PC-9 (cell line): ENCODE measurements at regions not wholly inside any gene's neighbourhood (a gene's known extent, or its start where the extent isn't known, plus 50 kb on each side); places are given as distances from the start of the nearest gene placed in this dataset.

Experiments used
- BruUV-seq: library from RNA; stranded (reverse); fragments of 400-500 nt; replicated peaks from 2 replicates; lab custom pipeline; 2021; lab: Mats Ljungman, UMichigan
- CTCF ChIA-PET: fragments of 300-600 bp; sonication (Branson Sonifier 250); formaldehyde crosslinking; loops from one replicate; lab custom pipeline; 2022; ENCODE audit warnings: antibody characterized with exemption; lab: Charles Lee
- POLR2A ChIA-PET: fragments of 300-600 bp; sonication (Branson Sonifier 250); formaldehyde crosslinking; loops from one replicate; lab custom pipeline; 2022; ENCODE audit warnings: antibody characterized with exemption; ENCODE audit not compliant: unreplicated experiment; lab: Charles Lee
- DNase-seq, 2 experiments: peaks; one replicate each; pipeline versions ENCODE4 v3.0.0 to v3.0.0-alpha.2; 2015 to 2022; ENCODE audit warnings: mixed read lengths in 1 of 2
- H2AFZ ChIP-seq: fragments of 200-600 bp; sonication (generic); 2 replicates; pipeline ENCODE4 v1.8.1; 2017; ENCODE audit warnings: antibody characterized with exemption
- H3F3A ChIP-seq: fragments of 200-600 bp; sonication (generic); 2 replicates; pipeline ENCODE4 v1.8.1; 2017; ENCODE audit warnings: antibody characterized with exemption, mild to moderate bottlenecking, low read depth; ENCODE audit not compliant: insufficient read depth
- H3K27ac ChIP-seq: fragments of 200-600 bp; sonication (generic); 2 replicates; pipeline ENCODE4 v1.6.1; 2016; ENCODE audit warnings: mixed run types
- H3K27me3 ChIP-seq: fragments of 200-600 bp; sonication (generic); 2 replicates; pipeline ENCODE4 v1.6.1; 2016; ENCODE audit warnings: low read depth, mixed run types; ENCODE audit not compliant: insufficient read depth
- H3K36me3 ChIP-seq: fragments of 200-600 bp; sonication (generic); 2 replicates; pipeline ENCODE4 v1.6.1; 2016; ENCODE audit warnings: low read depth, mixed run types
- H3K4me1 ChIP-seq: fragments of 200-600 bp; sonication (generic); replicated peaks from 2 replicates; pipeline ENCODE4 v1.6.1; 2016; ENCODE audit warnings: mixed run types; ENCODE audit not compliant: insufficient read depth
- H3K4me2 ChIP-seq: fragments of 200-600 bp; sonication (generic); 2 replicates; pipeline ENCODE4 v1.6.1; 2017; ENCODE audit warnings: mixed run types
- H3K4me3 ChIP-seq: fragments of 200-600 bp; sonication (generic); 2 replicates; pipeline ENCODE4 v1.6.1; 2016; ENCODE audit warnings: mixed run types
- H3K79me2 ChIP-seq: fragments of 200-600 bp; sonication (generic); 2 replicates; pipeline ENCODE4 v1.6.1; 2017; ENCODE audit warnings: low read depth, mixed run types
- H3K9me2 ChIP-seq: fragments of 200-600 bp; sonication (generic); 2 replicates; pipeline ENCODE4 v1.8.1; 2017; ENCODE audit warnings: mild to moderate bottlenecking; ENCODE audit not compliant: insufficient read depth
- H3K9me3 ChIP-seq: fragments of 200-600 bp; sonication (generic); 2 replicates; pipeline ENCODE4 v1.8.1; 2016; ENCODE audit warnings: low read depth; ENCODE audit not compliant: insufficient read depth
- H4K20me1 ChIP-seq: fragments of 200-600 bp; sonication (generic); 2 replicates; pipeline ENCODE4 v1.8.1; 2017; ENCODE audit not compliant: insufficient read depth
- EZH2 ChIP-seq: fragments of 200-600 bp; sonication (generic); IDR thresholded peaks from 2 replicates; pipeline ENCODE4 v1.8.0; 2017; ENCODE audit warnings: antibody characterized with exemption, low read depth
- intact Hi-C: fragments of 100-400 bp; cut with micrococcal nuclease; formaldehyde crosslinking; loops from one replicate; pipeline ENCODE4 v1.10.0; 2022; ENCODE audit not compliant: unreplicated experiment
- TF ChIP-seq, protein P1 (sequence below): fragments of 200-600 bp; sonication (generic); conservative IDR thresholded peaks from 2 replicates; pipeline ENCODE4 v1.6.1; 2017; ENCODE audit warnings: mixed run types, antibody characterized with exemption, mild to moderate bottlenecking, moderate library complexity

- POLR2A ChIA-PET = no interaction called here
- CTCF ChIA-PET = no interaction called here
Measured at GRCh38 chr3:61331929-61332552, 80.8 kb upstream of the FHIT start.

GRCh38 chr3:61333192-61333961, 82.1 kb upstream of the FHIT start:
- CTCF ChIA-PET = interaction anchor here (0.7 kb wide), 1 partner anchor 195 kb away, joined by 6 read pairs; no protein-coding TSS in a partner anchor
- Histone ChIP-seq H3K4me3 (no peak overlapping the region), H3K9me3 (no peaks in the 10 kb centered on the region), H2AFZ (no peak overlapping the region), H3F3A (no peaks in the 10 kb centered on the region), H3K27ac (no peak overlapping the region), H3K79me2 (no peaks in the 10 kb centered on the region), H4K20me1 (no peaks in the 10 kb centered on the region), H3K9me2 (no peaks in the 10 kb centered on the region), H3K36me3 (no peaks in the 10 kb centered on the region), H3K4me1 (no peaks in the 10 kb centered on the region), H3K4me2 (no peak overlapping the region), H3K27me3 (no peaks in the 10 kb centered on the region)
- POLR2A ChIA-PET = no interaction called here
- intact Hi-C loops = no loop called here
- TF ChIP-seq, protein P1, sequence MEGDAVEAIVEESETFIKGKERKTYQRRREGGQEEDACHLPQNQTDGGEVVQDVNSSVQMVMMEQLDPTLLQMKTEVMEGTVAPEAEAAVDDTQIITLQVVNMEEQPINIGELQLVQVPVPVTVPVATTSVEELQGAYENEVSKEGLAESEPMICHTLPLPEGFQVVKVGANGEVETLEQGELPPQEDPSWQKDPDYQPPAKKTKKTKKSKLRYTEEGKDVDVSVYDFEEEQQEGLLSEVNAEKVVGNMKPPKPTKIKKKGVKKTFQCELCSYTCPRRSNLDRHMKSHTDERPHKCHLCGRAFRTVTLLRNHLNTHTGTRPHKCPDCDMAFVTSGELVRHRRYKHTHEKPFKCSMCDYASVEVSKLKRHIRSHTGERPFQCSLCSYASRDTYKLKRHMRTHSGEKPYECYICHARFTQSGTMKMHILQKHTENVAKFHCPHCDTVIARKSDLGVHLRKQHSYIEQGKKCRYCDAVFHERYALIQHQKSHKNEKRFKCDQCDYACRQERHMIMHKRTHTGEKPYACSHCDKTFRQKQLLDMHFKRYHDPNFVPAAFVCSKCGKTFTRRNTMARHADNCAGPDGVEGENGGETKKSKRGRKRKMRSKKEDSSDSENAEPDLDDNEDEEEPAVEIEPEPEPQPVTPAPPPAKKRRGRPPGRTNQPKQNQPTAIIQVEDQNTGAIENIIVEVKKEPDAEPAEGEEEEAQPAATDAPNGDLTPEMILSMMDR = no peak
- TF ChIP-seq EZH2 = no peak
- DNase-seq = no peak
- no TSS peak for BruUV-seq

More at GRCh38 chr3:61331929-61332552, 80.8 kb upstream of the FHIT start:
- H3K4me1 ChIP-seq = no peaks in the 10 kb centered on the region
- H3K27me3 ChIP-seq = no peaks in the 10 kb centered on the region
- TF ChIP-seq EZH2 = no peak
- TF ChIP-seq, protein P1 = no peak
- no TSS peak for BruUV-seq
- H3K27ac ChIP-seq = no peak overlapping the region
- H3K79me2 ChIP-seq = no peaks in the 10 kb centered on the region
- no peaks in the 10 kb centered on the region for H3F3A ChIP-seq
- DNase-seq = no peak
- H3K4me2 ChIP-seq = no peak overlapping the region
- intact Hi-C loops = no loop called here
- no peaks in the 10 kb centered on the region for H3K9me3 ChIP-seq
- no peak overlapping the region for H2AFZ ChIP-seq
- no peaks in the 10 kb centered on the region for H4K20me1 ChIP-seq
- H3K4me3 ChIP-seq = no peak overlapping the region
- H3K9me2 ChIP-seq = no peaks in the 10 kb centered on the region
- H3K36me3 ChIP-seq = no peaks in the 10 kb centered on the region

DNA sequence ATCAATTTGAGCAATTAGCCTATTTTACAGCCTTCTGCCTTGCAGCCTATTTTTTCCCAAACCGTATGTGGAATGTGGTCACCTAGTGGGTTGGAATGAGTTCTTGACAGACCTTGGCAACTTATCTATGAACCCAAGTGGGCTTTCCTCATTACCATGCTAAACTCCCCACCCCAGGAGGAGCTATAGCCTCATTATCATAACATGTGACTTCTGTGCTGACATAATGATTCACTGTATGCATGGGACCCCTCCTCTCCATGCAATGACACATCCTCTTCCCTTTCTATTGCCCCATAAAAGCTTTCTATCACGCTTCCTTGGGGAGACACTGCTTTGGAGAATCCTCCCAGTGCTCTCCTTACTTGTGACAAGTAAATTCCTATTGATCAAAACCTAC, 83.5 kb upstream of the FHIT start:
- Histone ChIP-seq H3K4me1 (no peaks in the 10 kb centered on the region), H4K20me1 (no peaks in the 10 kb centered on the region), H2AFZ (no peak overlapping the region), H3K9me3 (no peaks in the 10 kb centered on the region), H3K79me2 (no peaks in the 10 kb centered on the region), H3K27me3 (no peaks in the 10 kb centered on the region), H3K9me2 (no peaks in the 10 kb centered on the region), H3K4me2 (no peak overlapping the region), H3K36me3 (no peaks in the 10 kb centered on the region), H3F3A (no peaks in the 10 kb centered on the region), H3K27ac (no peak overlapping the region), H3K4me3 (no peak overlapping the region)
- TF ChIP-seq, protein P1 = no peak
- TF ChIP-seq EZH2 = no peak
- DNase-seq = no peak
- CTCF ChIA-PET = no interaction called here
- POLR2A ChIA-PET = no interaction called here
- BruUV-seq = no TSS peak
- intact Hi-C loops = no loop called here
